ENCODE measurements at regions not wholly inside any gene's neighbourhood (a gene's known extent, or its start where the extent isn't known, plus 50 kb on each side); places are given as distances from the start of the nearest gene placed in this dataset.

DNA sequence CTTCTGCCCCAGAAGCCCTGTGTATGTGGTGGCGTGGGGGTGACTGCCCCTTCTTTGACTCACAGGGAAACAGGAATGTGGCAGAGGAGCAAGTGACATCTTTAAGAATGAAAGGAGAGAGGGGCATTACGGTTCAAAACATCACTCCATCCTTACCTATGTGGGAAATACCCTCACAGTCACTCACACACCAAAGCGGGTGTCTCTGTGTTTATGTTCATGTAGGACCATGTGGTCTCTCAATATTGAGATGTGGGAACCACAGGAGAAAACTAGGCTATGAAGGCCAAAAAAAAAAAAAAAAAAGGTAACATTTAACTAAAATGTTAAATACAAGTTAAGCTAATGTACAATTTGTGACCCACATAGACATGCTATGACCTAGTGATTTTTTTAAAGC, 153.6 kb upstream of the GPR12 start:
- ChIA-PET POLR2A (no interaction called here), CTCF (ENCODE audit: low intra/inter-chr PET ratio) (no interaction called here)
- ATAC-seq (no peak), FAIRE-seq (no peak), DNase-seq (ENCODE audit: extremely low read depth in 1 of 4, low spot score in 3 of 4) (no peak)
- no peak overlapping the region for H2AFZ ChIP-seq (ENCODE audit: low read depth, low read length)
- no peak overlapping the region for H3K9ac ChIP-seq (ENCODE audit: insufficient read depth in 1 of 2, low read depth in 2 of 2, low read length in 2 of 2)
- H4K20me1 ChIP-seq (replicated peaks; ENCODE audit: control insufficient read depth, insufficient read depth, low read length), result no peaks in the 10 kb centered on the region; the same call in 1 of the 2 replicates
- intact Hi-C loops (cut with micrococcal nuclease) (no loop called here), in situ Hi-C loops (cut with MboI) (no loop called here)
- no peak overlapping the region for H3K4me3 ChIP-seq
- no TSS peak for BruUV-seq (replicated peaks)
- 0% methylated on average over 1 of the region's 3 CpGs for WGBS (ENCODE audit: insufficient coverage, low coverage, missing lambda C conversion rate)
- H3K4me2 ChIP-seq (ENCODE audit: insufficient read depth, low read length), result no peak overlapping the region
- no peak overlapping the region for H3K27ac ChIP-seq (ENCODE audit: extremely low read depth, low read depth, low read length)
- H3K9me1 ChIP-seq (ENCODE audit: control insufficient read depth, insufficient read depth, low read length), result no peaks in the 10 kb centered on the region
- H3K36me3 ChIP-seq (ENCODE audit: control insufficient read depth, insufficient read depth, low read length), result no peaks in the 10 kb centered on the region
- no peaks in the 10 kb centered on the region for H3K4me1 ChIP-seq (replicated peaks in 1 of 2; ENCODE audit: control insufficient read depth in 2 of 2, insufficient read depth in 2 of 2, low read length in 2 of 2)
- TF ChIP-seq, protein P1, sequence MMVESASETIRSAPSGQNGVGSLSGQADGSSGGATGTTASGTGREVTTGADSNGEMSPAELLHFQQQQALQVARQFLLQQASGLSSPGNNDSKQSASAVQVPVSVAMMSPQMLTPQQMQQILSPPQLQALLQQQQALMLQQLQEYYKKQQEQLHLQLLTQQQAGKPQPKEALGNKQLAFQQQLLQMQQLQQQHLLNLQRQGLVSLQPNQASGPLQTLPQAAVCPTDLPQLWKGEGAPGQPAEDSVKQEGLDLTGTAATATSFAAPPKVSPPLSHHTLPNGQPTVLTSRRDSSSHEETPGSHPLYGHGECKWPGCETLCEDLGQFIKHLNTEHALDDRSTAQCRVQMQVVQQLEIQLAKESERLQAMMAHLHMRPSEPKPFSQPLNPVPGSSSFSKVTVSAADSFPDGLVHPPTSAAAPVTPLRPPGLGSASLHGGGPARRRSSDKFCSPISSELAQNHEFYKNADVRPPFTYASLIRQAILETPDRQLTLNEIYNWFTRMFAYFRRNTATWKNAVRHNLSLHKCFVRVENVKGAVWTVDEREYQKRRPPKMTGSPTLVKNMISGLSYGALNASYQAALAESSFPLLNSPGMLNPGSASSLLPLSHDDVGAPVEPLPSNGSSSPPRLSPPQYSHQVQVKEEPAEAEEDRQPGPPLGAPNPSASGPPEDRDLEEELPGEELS (CRISPR knock-in tag; IDR thresholded peaks at IDR 0.05; ENCODE audit: borderline replicate concordance), result no peak
- TF ChIP-seq ZNF133 (CRISPR knock-in tag; IDR thresholded peaks at IDR 0.05), result no peak
- no peak for TF ChIP-seq ZNF699 (CRISPR knock-in tag; IDR thresholded peaks at IDR 0.05; ENCODE audit: insufficient replicate concordance)
- no peak for TF ChIP-seq SMAD2 (IDR thresholded peaks at IDR 0.05; ENCODE audit: low read depth, low read length)
- no peak for TF ChIP-seq ATF2 (CRISPR knock-in tag; IDR thresholded peaks at IDR 0.05)
- no peaks in the 10 kb centered on the region for H3K79me2 ChIP-seq (ENCODE audit: control insufficient read depth, insufficient read depth, low read length)
- H3K27me3 ChIP-seq (ENCODE audit: control insufficient read depth in 2 of 2, insufficient read depth in 2 of 2, low read length in 2 of 2), result peaks cover 8 to 24% of the 10 kb centered on the region in 2 experiments
- H3K9me3 ChIP-seq (replicated peaks; ENCODE audit: control insufficient read depth, insufficient read depth, low read depth, low read length), result no peaks in the 10 kb centered on the region

Measured in K562 (cell line).